22Rv1 (cell line): ENCODE measurements at regions not wholly inside any gene's neighbourhood (a gene's known extent, or its start where the extent isn't known, plus 50 kb on each side); places are given as distances from the start of the nearest gene placed in this dataset.

ENCODE experiments used
- CTCF ChIP-seq: fragments of 450-650 bp; IDR thresholded peaks from 2 replicates; pipeline ENCODE4 v1.5.1; 2017; ENCODE audit warnings: mild to moderate bottlenecking
- ZFX ChIP-seq: fragments of 450-650 bp; IDR thresholded peaks from 2 replicates; pipeline ENCODE4 v1.6.1; 2017; ENCODE audit warnings: antibody characterized with exemption, borderline replicate concordance

DNA sequence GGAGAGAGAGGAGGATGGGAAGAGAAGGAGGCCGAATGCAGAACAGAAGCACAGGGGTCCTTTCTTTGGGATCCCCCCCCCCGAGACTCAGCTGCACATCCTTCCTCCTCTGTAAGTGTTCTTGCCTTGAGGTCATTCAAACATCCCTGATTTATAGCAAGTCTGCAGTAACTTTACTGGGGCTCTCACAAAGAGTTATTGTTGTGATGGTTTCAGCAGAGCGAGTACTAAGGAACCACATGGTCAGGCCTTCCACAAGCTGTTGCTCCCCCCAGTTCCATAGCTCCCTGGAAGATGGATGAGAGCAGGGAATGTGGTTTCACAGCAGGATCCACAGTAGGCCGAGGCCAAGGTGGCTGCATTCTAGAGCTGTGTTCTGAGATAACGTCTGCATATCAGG is 351.4 kb upstream of the CDH4 start:
- TF ChIP-seq CTCF (no peak), ZFX (no peak)
